Endothelial cell of umbilical vein (primary cell): ENCODE measurements at regions not wholly inside any gene's neighbourhood (a gene's known extent, or its start where the extent isn't known, plus 50 kb on each side); places are given as distances from the start of the nearest gene placed in this dataset.

Source experiments
- EZH2 ChIP-seq: IDR thresholded peaks from 2 replicates; pipeline ENCODE4 v1.6.1; 2012; ENCODE audit warnings: borderline replicate concordance, low read depth, mild to moderate bottlenecking, moderate library complexity, low read length, inconsistent platforms; ENCODE audit not compliant: severe bottlenecking
- POLR2A ChIP-seq: IDR thresholded peaks from 2 replicates; pipeline ENCODE4 v1.6.1; 2012; ENCODE audit warnings: low read depth, mild to moderate bottlenecking, control low read depth, low read length
- TF ChIP-seq, protein P1 (sequence below), 2 donors: IDR thresholded peaks; 1 replicate in 1 of 2; 2 replicates in 1 of 2; pipeline ENCODE4 v1.5.1; 2011; ENCODE audit warnings: low read length in 2 of 2, mild to moderate bottlenecking in 2 of 2, moderate library complexity in 2 of 2, control low read depth in 1 of 2, inconsistent platforms in 1 of 2, low read depth in 1 of 2; ENCODE audit not compliant: insufficient read depth in 1 of 2; ENCODE audit errors: extremely low read depth in 1 of 2

DNA sequence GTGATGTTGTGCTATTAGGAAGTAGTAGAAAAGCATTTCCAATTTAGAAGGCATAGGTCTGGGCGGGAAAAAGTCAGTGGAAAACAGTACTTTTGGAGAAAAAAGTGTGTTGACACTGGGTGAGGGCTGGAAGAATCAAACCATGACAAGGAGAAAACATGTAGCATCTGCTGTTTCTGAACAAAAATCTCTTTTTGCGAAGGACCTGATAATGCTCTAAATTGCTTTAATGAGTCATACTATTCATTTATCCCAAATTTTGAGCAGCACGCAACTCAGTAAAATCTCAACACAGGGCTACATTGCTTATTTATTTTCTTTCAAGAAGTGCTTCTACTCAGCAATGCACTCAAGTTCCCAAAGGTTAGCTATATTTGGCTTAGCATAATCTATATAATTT, 292.7 kb downstream of the DIPK2A start:
- TF ChIP-seq, protein P1, sequence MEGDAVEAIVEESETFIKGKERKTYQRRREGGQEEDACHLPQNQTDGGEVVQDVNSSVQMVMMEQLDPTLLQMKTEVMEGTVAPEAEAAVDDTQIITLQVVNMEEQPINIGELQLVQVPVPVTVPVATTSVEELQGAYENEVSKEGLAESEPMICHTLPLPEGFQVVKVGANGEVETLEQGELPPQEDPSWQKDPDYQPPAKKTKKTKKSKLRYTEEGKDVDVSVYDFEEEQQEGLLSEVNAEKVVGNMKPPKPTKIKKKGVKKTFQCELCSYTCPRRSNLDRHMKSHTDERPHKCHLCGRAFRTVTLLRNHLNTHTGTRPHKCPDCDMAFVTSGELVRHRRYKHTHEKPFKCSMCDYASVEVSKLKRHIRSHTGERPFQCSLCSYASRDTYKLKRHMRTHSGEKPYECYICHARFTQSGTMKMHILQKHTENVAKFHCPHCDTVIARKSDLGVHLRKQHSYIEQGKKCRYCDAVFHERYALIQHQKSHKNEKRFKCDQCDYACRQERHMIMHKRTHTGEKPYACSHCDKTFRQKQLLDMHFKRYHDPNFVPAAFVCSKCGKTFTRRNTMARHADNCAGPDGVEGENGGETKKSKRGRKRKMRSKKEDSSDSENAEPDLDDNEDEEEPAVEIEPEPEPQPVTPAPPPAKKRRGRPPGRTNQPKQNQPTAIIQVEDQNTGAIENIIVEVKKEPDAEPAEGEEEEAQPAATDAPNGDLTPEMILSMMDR (IDR thresholded peaks at IDR 0.05; ENCODE audit: extremely low read depth in 1 of 2, insufficient read depth in 1 of 2, low read depth in 1 of 2, low read length in 2 of 2), result no peak
- no peak for TF ChIP-seq EZH2
- no peak for TF ChIP-seq POLR2A
